ENCODE measurements at regions not wholly inside any gene's neighbourhood (a gene's known extent, or its start where the extent isn't known, plus 50 kb on each side); places are given as distances from the start of the nearest gene placed in this dataset.

GRCh38 chr13:84255226-84255797 lies 373.0 kb upstream of the SLITRK1 start (continued):
- TF ChIP-seq CBX3 (IDR thresholded peaks at IDR 0.05; ENCODE audit: low read depth) (no peak), TCF7L2 (IDR thresholded peaks at IDR 0.05; ENCODE audit: borderline replicate concordance, extremely low read depth, insufficient read depth, insufficient read length) (no peak), CTCF (IDR thresholded peaks at IDR 0.05 in 2 of 3, conservative IDR thresholded peaks at IDR 0.05 in 1 of 3; ENCODE audit: borderline replicate concordance in 1 of 3, insufficient read depth in 1 of 3, low read depth in 2 of 3, low read length in 2 of 3) (no peak), FOSL1 (IDR thresholded peaks at IDR 0.05; ENCODE audit: low read depth) (no peak), EZH2 (IDR thresholded peaks at IDR 0.05) (no peak)

- Histone ChIP-seq H2AFZ (ENCODE audit: low read depth, low read length, poor library complexity, severe bottlenecking) (no peak overlapping the region), H3K36me3 (ENCODE audit: control insufficient read depth in 1 of 2, insufficient read depth in 2 of 2, low read length in 2 of 2) (no peaks in the 10 kb centered on the region), H3K9ac (ENCODE audit: low read length) (no peak overlapping the region), H3K27ac (ENCODE audit: low read depth, low read length) (no peak overlapping the region), H3K4me3 (replicated peaks in 1 of 2; ENCODE audit: low read depth in 1 of 2, low read length in 2 of 2) (no peak overlapping the region), H3K4me1 (ENCODE audit: control insufficient read depth in 1 of 2, insufficient read depth in 2 of 2, low read length in 2 of 2) (no peaks in the 10 kb centered on the region), H3K9me3 (ENCODE audit: control insufficient read depth in 1 of 2, insufficient read depth in 1 of 2, low read depth in 1 of 2, low read length in 2 of 2) (peaks cover 0 to 5% of the 10 kb centered on the region in 2 experiments; a peak in 2 of 4 replicates), H4K20me1 (ENCODE audit: insufficient read depth) (no peaks in the 10 kb centered on the region), H3K4me2 (ENCODE audit: low read length) (no peak overlapping the region), H3K9me2 (ENCODE audit: insufficient read depth) (no peaks in the 10 kb centered on the region), H3K79me2 (ENCODE audit: insufficient read depth, low read length) (no peaks in the 10 kb centered on the region), H3K27me3 (ENCODE audit: insufficient read depth, low read length) (no peaks in the 10 kb centered on the region)
- ChIA-PET RAD21 (ENCODE audit: low non-redundant PET in 1 of 2, low total read pairs in 2 of 2, uncharacterized antibody in 2 of 2, unreplicated experiment in 2 of 2) (no interaction called here), POLR2A (no interaction called here), CTCF (interaction anchor here (0.6 kb wide), 1 partner anchor 144 kb away, joined by 3 read pairs; no protein-coding TSS in a partner anchor)
- no TSS peak for BruUV-seq (replicated peaks)
- no peak for DNase-seq (ENCODE audit: low read depth, low spot score)
- no peak for ATAC-seq
- no peak for TF ChIP-seq SP1 (IDR thresholded peaks at IDR 0.05; ENCODE audit: low read depth)
- TF ChIP-seq ZFX (IDR thresholded peaks at IDR 0.05) = no peak
- TF ChIP-seq RAD21 (IDR thresholded peaks at IDR 0.05; ENCODE audit: low read depth) = no peak
- no peak for TF ChIP-seq REST (IDR thresholded peaks at IDR 0.05; ENCODE audit: low read depth)
- no peak for TF ChIP-seq FOSL1 (IDR thresholded peaks at IDR 0.05; ENCODE audit: low read depth)
- no peak for TF ChIP-seq TCF7L2 (IDR thresholded peaks at IDR 0.05; ENCODE audit: borderline replicate concordance, extremely low read depth, insufficient read depth, insufficient read length)
- TF ChIP-seq ATF3 (IDR thresholded peaks at IDR 0.05) = no peak
- no peak for TF ChIP-seq SIN3A (IDR thresholded peaks at IDR 0.05; ENCODE audit: low read depth)
- no peak for TF ChIP-seq ELF1 (IDR thresholded peaks at IDR 0.05; ENCODE audit: borderline replicate concordance, low read depth)
- intact Hi-C loops (cut with micrococcal nuclease) = no loop called here
These were observed 367.2 kb upstream of the SLITRK1 start for GRCh38 chr13:84249463-84249862.

Data from HCT116 (cell line).